GM12878 (cell line): ENCODE measurements at regions not wholly inside any gene's neighbourhood (a gene's known extent, or its start where the extent isn't known, plus 50 kb on each side); places are given as distances from the start of the nearest gene placed in this dataset.

Experiments used
- ATAC-seq: fragments of 200-7000 bp; cut with Tn5 transposase; 3 replicates; pipeline ENCODE4 v1.9.1; 2020; ENCODE audit warnings: mild to moderate bottlenecking, moderate library complexity
- BruUV-seq: library from RNA; stranded (reverse); fragments of 400-500 nt; replicated peaks from 2 replicates; lab custom pipeline; 2021; lab: Mats Ljungman, UMichigan
- CTCF ChIA-PET: fragments of 300-600 bp; sonication (Branson Sonifier 250); formaldehyde crosslinking; extraction: SDS; loops from one replicate; lab custom pipeline; 2021; ENCODE audit warnings: inconsistent platforms; lab: Yijun Ruan, JAX
- POLR2A ChIA-PET: fragments of 350-600 bp; formaldehyde crosslinking; extraction: SDS; loops from one replicate; lab custom pipeline; 2021; ENCODE audit warnings: inconsistent platforms; lab: Charles Lee
- RAD21 ChIA-PET: fragments of 300-600 bp; sonication (Branson Sonifier 250); formaldehyde crosslinking; loops from one replicate; lab custom pipeline; 2023; ENCODE audit warnings: antibody characterized with exemption; ENCODE audit not compliant: unreplicated experiment; lab: Charles Lee
- SMC1A ChIA-PET: fragments of 300-600 bp; sonication (Branson Sonifier 250); formaldehyde crosslinking; loops from one replicate; lab custom pipeline; 2023; ENCODE audit not compliant: unreplicated experiment, uncharacterized antibody; lab: Charles Lee
- DNase-seq: peaks from one replicate; pipeline ENCODE4 v3.0.0-alpha.2; 2011; ENCODE audit warnings: low read depth, low spot score
- FAIRE-seq: peaks from 3 replicates; lab custom pipeline; 2011; peaks lifted over from hg19 to GRCh38; lab: Jason Lieb, UNC
- H2AFZ ChIP-seq: 2 replicates; pipeline ENCODE4 v1.6.0; 2011; ENCODE audit warnings: low read depth, low read length, control low read depth; ENCODE audit not compliant: control insufficient read depth
- H3K27ac ChIP-seq: 2 replicates; pipeline ENCODE4 v1.5.1; 2011; ENCODE audit warnings: control low read depth; ENCODE audit not compliant: control insufficient read depth, insufficient read depth
- H3K27me3 ChIP-seq, 2 experiments: replicated peaks in 1 of 2; 2 replicates each; pipeline versions ENCODE4 v1.6.0 to v1.6.1; 2011; ENCODE audit warnings: low read length in 1 of 2; ENCODE audit not compliant: control insufficient read depth in 2 of 2, insufficient read depth in 2 of 2
- H3K36me3 ChIP-seq, 2 experiments: 2 replicates each; pipeline ENCODE4 v1.5.1; 2011; ENCODE audit warnings: low read length in 1 of 2; ENCODE audit not compliant: control insufficient read depth in 2 of 2, insufficient read depth in 2 of 2
- H3K4me1 ChIP-seq: 2 replicates; pipeline ENCODE4 v1.6.1; 2011; ENCODE audit warnings: mild to moderate bottlenecking, low read length, moderate library complexity, mixed read lengths; ENCODE audit not compliant: control insufficient read depth, insufficient read depth
- H3K4me2 ChIP-seq: 2 replicates; pipeline ENCODE4 v1.6.0; 2011; ENCODE audit warnings: control low read depth; ENCODE audit not compliant: control insufficient read depth, insufficient read depth
- H3K4me3 ChIP-seq: fragments of 200-600 bp; sonication (generic); 2 replicates; pipeline ENCODE4 v1.5.1; 2016
- H3K79me2 ChIP-seq: 2 replicates; pipeline ENCODE4 v1.6.0; 2011; ENCODE audit warnings: low read length; ENCODE audit not compliant: control insufficient read depth, insufficient read depth
- H3K9ac ChIP-seq: 2 replicates; pipeline ENCODE4 v1.8.0; 2011; ENCODE audit warnings: low read length, control low read depth, mixed read lengths; ENCODE audit not compliant: control insufficient read depth, insufficient read depth
- H3K9me3 ChIP-seq: replicated peaks from 3 replicates; pipeline ENCODE4 v1.5.1; 2011; ENCODE audit warnings: mild to moderate bottlenecking, low read length; ENCODE audit not compliant: control insufficient read depth, insufficient read depth
- H4K20me1 ChIP-seq: 2 replicates; pipeline ENCODE4 v1.6.0; 2011; ENCODE audit not compliant: control insufficient read depth, insufficient read depth
- CBFB ChIP-seq: IDR thresholded peaks from 2 replicates; pipeline ENCODE4 v1.6.1; 2016; ENCODE audit warnings: antibody characterized with exemption, low read depth
- GATAD2B ChIP-seq: fragments of 450-650 bp; conservative IDR thresholded peaks from 2 replicates; pipeline ENCODE4 v1.6.1; 2017; ENCODE audit warnings: low read depth, mild to moderate bottlenecking, moderate library complexity
- NBN ChIP-seq: fragments of 450-650 bp; IDR thresholded peaks from 2 replicates; pipeline ENCODE4 v1.6.1; 2016
- NFYB ChIP-seq: IDR thresholded peaks from 2 replicates; pipeline ENCODE4 v1.6.1; 2011; ENCODE audit warnings: low read depth, mild to moderate bottlenecking, low read length, improper control_type of control experiment, moderate library complexity; ENCODE audit not compliant: insufficient read depth
- SIX5 ChIP-seq: IDR thresholded peaks from 2 replicates; pipeline ENCODE4 v1.6.1; 2011; ENCODE audit warnings: mild to moderate bottlenecking, low read depth, low read length, moderate library complexity; ENCODE audit not compliant: severe bottlenecking
- TBL1XR1 ChIP-seq: IDR thresholded peaks from 2 replicates; pipeline ENCODE4 v1.6.1; 2012; ENCODE audit warnings: low read depth, low read length, improper control_type of control experiment
- TCF3 ChIP-seq: IDR thresholded peaks from 2 replicates; pipeline ENCODE4 v1.6.1; 2012; ENCODE audit warnings: low read depth, mild to moderate bottlenecking, low read length, borderline replicate concordance; ENCODE audit not compliant: insufficient read depth
- WGBS: methylation state at CpG from one replicate; pipeline ENCODE4 v1.1.6; 2016; ENCODE audit warnings: low lambda C conversion rate; ENCODE audit not compliant: insufficient replicate concordance, insufficient coverage; ENCODE audit errors: missing lambda C conversion rate; 5-methylcytosine and 5-hydroxymethylcytosine counted together
- in situ Hi-C: fragments of 300-500 bp; cut with MboI; formaldehyde crosslinking; loops from 9 replicates; pipeline ENCODE4 v1.14.3; 2018; ENCODE audit warnings: mixed read lengths
- intact Hi-C: fragments of 100-400 bp; cut with micrococcal nuclease; formaldehyde crosslinking; loops from one replicate; pipeline ENCODE4 v1.14.2; 2022; ENCODE audit not compliant: unreplicated experiment
- TF ChIP-seq, protein P1 (sequence below): IDR thresholded peaks from 2 replicates; pipeline ENCODE4 v1.6.1; 2012; ENCODE audit warnings: low read depth, low read length, improper control_type of control experiment
- TF ChIP-seq, protein P2 (sequence below): IDR thresholded peaks from 2 replicates; pipeline ENCODE4 v1.6.1; 2011; ENCODE audit warnings: borderline replicate concordance, low read depth, mild to moderate bottlenecking, moderate library complexity, low read length; ENCODE audit not compliant: insufficient read depth, poor library complexity, severe bottlenecking
- TF ChIP-seq, protein P3 (sequence below): fragments of 450-650 bp; IDR thresholded peaks from 2 replicates; pipeline ENCODE4 v1.6.1; 2017; ENCODE audit warnings: low read depth, mild to moderate bottlenecking, moderate library complexity
- TF ChIP-seq, protein P4 (sequence below): fragments of 450-650 bp; IDR thresholded peaks from 2 replicates; pipeline ENCODE4 v1.6.1; 2018; ENCODE audit warnings: borderline replicate concordance, mild to moderate bottlenecking; ENCODE audit not compliant: partially characterized antibody

DNA sequence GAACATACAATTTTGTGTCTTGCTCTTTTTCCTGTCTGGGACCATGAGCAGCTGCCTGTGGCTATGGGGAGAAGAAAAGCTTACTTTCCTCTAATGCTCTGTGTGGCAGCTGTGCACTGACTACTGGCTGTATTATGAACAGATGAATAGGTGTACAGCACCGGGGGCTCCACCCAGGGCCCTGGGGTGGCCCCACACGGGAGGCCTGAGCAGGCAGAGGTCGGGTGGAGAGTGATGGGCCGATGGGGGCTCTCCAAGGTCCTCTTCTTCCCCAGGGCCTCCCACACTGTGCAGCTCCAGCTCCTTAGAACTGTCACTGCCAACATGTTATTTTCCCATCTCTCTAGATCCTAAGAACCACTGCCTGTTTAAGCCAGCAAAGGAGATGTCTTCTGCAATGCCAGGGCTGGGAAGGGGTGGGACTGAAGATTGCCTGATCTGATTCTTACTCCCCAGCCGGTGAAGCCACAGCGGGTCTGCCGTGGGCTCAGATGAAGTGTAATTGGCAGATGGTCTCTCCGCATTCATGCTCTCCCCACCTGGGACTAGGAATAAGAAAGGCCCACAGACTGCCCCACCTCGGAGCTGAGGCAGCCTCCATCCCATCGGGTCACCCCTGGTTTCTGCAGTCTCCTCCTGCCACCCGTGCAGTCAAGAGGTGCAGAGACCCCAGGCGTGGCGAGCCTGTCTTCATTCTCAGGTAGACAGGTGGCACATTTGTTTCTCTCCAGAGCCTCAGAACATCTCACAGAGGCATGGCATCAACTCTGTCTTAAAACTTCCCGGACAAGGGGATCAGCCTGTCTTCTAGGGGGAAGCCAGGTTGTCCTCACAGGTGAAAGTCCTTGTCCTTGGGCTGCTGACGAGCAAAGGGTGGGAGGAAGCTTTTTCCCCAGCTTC, 186.5 kb upstream of the GALNT2 start:
- RAD21 ChIA-PET: no interaction called here
- WGBS: 36% methylated on average over 15 of the region's 15 CpGs
- TF ChIP-seq TBL1XR1: no peak
- TF ChIP-seq SIX5: no peak
- no peak for TF ChIP-seq CBFB
- TF ChIP-seq, protein P1, sequence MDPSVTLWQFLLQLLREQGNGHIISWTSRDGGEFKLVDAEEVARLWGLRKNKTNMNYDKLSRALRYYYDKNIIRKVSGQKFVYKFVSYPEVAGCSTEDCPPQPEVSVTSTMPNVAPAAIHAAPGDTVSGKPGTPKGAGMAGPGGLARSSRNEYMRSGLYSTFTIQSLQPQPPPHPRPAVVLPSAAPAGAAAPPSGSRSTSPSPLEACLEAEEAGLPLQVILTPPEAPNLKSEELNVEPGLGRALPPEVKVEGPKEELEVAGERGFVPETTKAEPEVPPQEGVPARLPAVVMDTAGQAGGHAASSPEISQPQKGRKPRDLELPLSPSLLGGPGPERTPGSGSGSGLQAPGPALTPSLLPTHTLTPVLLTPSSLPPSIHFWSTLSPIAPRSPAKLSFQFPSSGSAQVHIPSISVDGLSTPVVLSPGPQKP: no peak
- TF ChIP-seq, protein P2, sequence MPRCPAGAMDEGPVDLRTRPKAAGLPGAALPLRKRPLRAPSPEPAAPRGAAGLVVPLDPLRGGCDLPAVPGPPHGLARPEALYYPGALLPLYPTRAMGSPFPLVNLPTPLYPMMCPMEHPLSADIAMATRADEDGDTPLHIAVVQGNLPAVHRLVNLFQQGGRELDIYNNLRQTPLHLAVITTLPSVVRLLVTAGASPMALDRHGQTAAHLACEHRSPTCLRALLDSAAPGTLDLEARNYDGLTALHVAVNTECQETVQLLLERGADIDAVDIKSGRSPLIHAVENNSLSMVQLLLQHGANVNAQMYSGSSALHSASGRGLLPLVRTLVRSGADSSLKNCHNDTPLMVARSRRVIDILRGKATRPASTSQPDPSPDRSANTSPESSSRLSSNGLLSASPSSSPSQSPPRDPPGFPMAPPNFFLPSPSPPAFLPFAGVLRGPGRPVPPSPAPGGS: no peak
- TF ChIP-seq NBN: no peak
- TF ChIP-seq, protein P3, sequence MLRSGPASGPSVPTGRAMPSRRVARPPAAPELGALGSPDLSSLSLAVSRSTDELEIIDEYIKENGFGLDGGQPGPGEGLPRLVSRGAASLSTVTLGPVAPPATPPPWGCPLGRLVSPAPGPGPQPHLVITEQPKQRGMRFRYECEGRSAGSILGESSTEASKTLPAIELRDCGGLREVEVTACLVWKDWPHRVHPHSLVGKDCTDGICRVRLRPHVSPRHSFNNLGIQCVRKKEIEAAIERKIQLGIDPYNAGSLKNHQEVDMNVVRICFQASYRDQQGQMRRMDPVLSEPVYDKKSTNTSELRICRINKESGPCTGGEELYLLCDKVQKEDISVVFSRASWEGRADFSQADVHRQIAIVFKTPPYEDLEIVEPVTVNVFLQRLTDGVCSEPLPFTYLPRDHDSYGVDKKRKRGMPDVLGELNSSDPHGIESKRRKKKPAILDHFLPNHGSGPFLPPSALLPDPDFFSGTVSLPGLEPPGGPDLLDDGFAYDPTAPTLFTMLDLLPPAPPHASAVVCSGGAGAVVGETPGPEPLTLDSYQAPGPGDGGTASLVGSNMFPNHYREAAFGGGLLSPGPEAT: no peak
- TF ChIP-seq, protein P4, sequence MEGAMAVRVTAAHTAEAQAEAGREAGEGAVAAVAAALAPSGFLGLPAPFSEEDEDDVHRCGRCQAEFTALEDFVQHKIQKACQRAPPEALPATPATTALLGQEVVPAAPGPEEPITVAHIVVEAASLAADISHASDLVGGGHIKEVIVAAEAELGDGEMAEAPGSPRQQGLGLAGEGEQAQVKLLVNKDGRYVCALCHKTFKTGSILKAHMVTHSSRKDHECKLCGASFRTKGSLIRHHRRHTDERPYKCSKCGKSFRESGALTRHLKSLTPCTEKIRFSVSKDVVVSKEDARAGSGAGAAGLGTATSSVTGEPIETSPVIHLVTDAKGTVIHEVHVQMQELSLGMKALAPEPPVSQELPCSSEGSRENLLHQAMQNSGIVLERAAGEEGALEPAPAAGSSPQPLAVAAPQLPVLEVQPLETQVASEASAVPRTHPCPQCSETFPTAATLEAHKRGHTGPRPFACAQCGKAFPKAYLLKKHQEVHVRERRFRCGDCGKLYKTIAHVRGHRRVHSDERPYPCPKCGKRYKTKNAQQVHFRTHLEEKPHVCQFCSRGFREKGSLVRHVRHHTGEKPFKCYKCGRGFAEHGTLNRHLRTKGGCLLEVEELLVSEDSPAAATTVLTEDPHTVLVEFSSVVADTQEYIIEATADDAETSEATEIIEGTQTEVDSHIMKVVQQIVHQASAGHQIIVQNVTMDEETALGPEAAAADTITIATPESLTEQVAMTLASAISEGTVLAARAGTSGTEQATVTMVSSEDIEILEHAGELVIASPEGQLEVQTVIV: no peak
- TF ChIP-seq GATAD2B: no peak
- no peak for TF ChIP-seq TCF3
- TF ChIP-seq NFYB: no peak

More for the DNA sequence above, 186.5 kb upstream of the GALNT2 start:
- no peaks in the 10 kb centered on the region for H3K9me3 ChIP-seq
- no peak for FAIRE-seq
- ATAC-seq: no peak
- CTCF ChIA-PET: no interaction called here
- H3K4me1 ChIP-seq: no peaks in the 10 kb centered on the region
- intact Hi-C loops: no loop called here
- H2AFZ ChIP-seq: no peak overlapping the region
- H3K79me2 ChIP-seq: no peaks in the 10 kb centered on the region
- no peak for DNase-seq
- no peak overlapping the region for H3K9ac ChIP-seq
- POLR2A ChIA-PET: no interaction called here
- in situ Hi-C loops: no loop called here
- no peak overlapping the region for H3K4me2 ChIP-seq
- peaks cover 2 to 3% of the 10 kb centered on the region in 2 experiments; a peak in 2 of 4 replicates for H3K27me3 ChIP-seq
- H3K4me3 ChIP-seq: no peak overlapping the region
- no peaks in the 10 kb centered on the region for H3K36me3 ChIP-seq
- no peaks in the 10 kb centered on the region for H4K20me1 ChIP-seq
- SMC1A ChIA-PET: interaction anchor here (1.4 to 2.3 kb wide), 2 partner anchors 13 to 24 kb away, joined by 5 to 6 read pairs; no protein-coding TSS in a partner anchor
- no TSS peak for BruUV-seq
- H3K27ac ChIP-seq: no peak overlapping the region
